Ureter (tissue), 1 donor: ENCODE measurements at regions not wholly inside any gene's neighbourhood (a gene's known extent, or its start where the extent isn't known, plus 50 kb on each side); places are given as distances from the start of the nearest gene placed in this dataset.

ENCODE experiments used
- DNase-seq: peaks from one replicate; pipeline ENCODE4 v3.0.0-alpha.2; 2020; ENCODE audit warnings: low spot score
- donor health status: DM: yes; HTN: yes; CAD: no.

DNA sequence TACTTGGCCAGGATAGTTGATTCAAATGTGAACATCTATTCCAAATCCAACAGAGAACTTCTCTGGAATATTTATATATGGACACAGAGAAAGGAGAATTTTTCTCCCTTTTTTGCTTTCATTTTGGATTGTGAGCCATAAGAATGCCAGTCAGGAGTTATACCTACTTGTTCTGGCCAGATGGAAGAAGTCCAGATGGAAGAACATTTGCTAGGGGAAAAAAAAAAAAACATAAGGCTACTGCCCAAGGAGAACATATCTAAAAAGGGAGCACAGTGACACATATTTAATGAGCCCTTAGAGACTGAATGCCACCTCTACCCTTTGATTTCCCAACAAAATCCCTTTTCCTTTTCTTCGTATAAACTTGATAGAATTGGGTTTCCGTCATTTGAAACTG lies 61.7 kb upstream of the PPP2R2B start:
- no peak for DNase-seq

- no peak for DNase-seq
Measured at GRCh38 chr5:146944019-146944418, 65.5 kb upstream of the PPP2R2B start.

GRCh38 chr5:146944764-146945616 lies 66.4 kb upstream of the PPP2R2B start:
- DNase-seq = no peak

- no peak for DNase-seq
Measured at GRCh38 chr5:146945617-146946084, 67.1 kb upstream of the PPP2R2B start.

DNA sequence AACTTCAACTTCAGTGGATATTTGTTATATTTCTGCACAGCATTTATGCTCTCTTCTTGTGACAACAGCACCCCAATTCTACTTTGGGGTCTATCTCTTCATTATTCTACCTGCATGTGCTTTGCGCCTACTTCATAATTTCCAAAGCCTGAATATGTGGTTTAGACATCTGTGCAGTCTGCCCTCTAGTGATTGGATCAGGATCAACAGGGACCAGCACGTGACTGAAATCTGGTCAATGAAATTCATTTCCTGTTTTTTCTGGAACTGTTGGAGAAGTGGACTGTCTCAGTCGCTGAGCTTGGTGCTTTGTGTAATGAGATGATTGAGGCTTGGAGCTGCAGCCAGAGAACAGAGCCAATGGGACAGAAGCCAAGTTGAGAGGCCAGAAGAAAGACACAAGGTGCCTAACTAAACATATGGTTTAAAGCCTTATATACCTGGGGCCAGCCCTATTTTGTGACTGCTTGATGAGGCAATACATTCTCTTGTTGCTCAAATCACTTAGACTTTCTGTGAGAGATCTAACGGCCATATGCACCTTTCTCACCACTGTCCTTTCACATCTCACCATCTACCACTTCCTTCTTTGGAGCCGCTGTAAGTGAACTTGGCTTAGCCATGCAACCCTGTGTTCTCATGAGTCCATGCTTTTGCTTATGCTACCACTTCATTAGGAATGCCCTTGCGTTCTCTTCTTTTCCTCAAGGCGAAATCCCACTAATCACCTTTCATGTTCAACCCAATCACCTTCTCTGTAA lies 68.8 kb upstream of the PPP2R2B start:
- no peak for DNase-seq

GRCh38 chr5:146948666-146949065 lies 70.1 kb upstream of the PPP2R2B start:
- no peak for DNase-seq

DNA sequence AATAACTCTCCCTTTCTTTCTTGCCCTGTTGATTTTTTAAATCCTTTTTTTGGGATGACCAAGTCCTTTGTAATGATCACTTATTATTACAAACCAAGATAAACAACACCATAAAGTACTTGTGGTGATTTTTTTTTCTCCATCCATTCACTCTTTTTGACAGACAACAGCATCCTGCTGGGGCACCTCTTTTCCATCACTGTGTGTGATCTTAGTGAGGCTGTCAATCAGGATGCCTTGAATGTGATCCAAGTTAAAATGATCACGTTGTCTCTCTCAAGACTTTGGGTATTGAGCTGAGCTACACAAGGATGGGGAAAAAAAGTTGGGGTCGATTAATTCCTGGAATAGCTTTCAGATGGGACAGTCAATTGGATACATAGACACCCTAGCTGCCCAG lies 73.6 kb upstream of the PPP2R2B start:
- no peak for DNase-seq

GRCh38 chr5:146956217-146956616 lies 77.7 kb upstream of the PPP2R2B start:
- no peak for DNase-seq

GRCh38 chr5:146959360-146959759 lies 80.8 kb upstream of the PPP2R2B start:
- DNase-seq = no peak

GRCh38 chr5:146962801-146963355 lies 84.3 kb upstream of the PPP2R2B start:
- no peak for DNase-seq

- peak; percentile 79 for DNase-seq
Measured at GRCh38 chr5:146965761-146966659, 87.5 kb upstream of the PPP2R2B start.

GRCh38 chr5:146967646-146968045 lies 89.1 kb upstream of the PPP2R2B start:
- DNase-seq = no peak

DNA sequence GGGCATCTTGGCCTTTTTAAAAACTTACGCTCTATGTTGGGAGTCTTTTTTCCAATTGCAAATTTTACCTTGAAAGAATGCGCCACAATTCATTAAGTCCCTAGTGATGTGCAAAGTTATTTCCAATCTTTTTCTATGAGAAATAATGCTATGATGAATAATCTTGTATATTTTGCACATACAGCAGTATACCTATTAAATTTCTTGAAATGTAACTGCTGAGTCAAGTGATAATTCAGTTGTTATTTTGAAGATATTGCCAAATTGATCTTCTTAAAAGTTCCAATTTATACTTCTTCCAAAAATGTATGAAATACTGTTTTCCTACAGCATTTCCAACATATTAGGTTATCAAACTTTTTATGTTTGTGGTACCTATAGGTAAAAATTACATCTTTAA lies 92.8 kb upstream of the PPP2R2B start:
- no peak for DNase-seq

DNA sequence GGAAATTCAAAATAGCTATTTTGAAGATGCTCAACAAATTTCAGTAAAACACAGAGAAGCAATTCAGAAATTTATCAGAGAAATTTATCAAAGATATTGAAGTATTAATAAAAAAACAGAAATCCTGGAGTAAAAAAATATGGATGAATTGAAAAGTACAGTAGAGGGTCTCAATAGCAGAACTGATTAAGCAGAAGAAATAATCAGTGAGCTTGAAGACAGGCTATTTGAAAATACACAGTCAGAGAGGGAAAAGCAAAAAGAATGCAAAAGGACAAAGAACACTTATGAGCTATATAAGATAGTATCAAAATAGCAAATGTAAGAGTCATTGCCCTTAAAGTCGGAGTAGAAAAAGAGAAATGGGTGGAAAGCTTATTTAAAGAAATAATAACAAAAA lies 107.9 kb upstream of the PPP2R2B start:
- no peak for DNase-seq

DNA sequence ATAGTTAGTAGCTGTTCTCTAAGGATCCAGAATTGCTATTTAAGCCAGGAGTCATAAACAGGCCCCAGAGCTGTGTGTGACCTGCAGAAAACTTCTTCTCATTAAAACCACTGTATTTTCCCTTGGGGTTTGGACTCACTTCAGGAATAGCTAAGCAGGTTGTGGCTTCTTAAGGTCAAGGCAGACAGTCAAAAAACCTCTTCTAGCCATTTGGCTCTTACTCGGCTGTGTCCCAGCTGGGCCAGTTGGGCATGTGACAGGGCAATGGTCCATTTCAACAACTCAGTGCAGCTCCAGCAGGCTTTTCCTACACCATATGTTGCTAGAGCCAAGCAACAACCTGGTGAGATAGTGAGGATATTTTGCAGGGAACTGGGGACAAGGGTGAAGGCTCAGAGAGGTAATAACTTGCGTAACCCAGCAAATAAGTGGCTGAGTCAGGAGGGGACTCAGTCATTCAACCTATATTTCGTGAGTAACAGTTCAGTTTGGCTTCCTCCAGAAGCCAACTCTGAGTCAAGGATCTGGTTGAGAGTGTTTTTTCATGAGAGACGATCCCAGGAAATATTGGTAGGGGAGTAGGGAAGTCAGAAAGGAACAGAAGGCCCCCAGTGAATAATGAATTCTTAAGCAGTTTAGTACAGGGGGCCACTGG lies 115.4 kb upstream of the PPP2R2B start:
- no peak for DNase-seq

DNA sequence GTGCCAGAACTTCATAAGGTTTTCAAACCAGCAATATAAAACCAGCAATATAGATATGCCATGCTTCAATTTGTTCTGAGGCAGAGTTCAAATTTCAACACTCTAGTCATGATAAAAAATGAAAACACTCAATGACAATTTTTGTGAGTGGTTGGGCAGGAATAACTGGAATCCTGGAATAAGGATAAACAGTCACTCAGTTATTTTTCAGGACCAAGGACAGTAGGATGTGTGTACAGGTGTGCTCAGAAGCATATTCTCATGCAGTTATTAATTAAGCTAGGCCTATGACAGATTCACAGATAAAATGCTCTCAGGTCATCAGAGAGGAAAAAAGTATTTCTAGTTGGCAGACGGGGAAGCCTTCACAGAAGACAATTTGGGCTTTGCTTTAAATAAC lies 117.3 kb upstream of the PPP2R2B start:
- no peak for DNase-seq

- no peak for DNase-seq
Measured at GRCh38 chr5:147015405-147015804, 136.8 kb upstream of the PPP2R2B start.

DNA sequence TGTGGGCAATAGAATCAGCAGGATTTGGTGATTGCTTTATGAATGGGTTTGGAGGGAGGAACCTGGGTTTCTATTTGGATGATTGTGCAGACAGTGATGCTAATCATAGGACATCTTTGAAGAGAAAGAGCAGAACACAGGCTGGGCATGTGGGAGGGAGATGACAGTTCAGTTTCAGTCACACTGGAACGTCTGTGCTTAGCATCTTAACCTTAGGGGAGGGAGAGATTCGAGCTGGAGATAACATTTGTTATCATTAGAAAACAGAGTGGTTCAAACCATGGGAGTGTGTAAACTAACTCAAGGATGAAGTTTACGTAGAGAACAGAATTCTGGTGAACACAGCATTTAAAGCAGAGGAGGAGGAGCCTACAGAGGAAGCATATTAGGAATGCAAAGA lies 138.6 kb upstream of the PPP2R2B start:
- DNase-seq = no peak

DNA sequence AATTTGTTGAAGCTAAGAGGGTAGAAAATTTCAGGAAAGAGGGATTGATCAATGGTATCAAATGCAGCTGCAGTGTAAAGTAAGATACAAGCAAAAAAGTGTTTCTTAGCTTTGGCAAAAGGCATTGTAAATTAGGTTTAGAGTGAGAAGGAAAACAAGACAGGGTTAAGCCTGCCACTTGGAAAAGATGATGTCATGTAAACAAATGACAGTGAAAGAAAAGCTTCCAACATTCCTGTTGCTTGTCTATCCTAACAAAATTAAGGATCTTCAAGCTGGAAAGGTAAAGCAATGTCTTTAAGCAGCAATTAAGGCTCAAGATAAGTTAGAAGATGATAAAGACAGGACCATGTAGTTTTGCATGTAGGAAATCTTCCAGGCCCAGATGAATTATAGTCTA lies 139.1 kb upstream of the PPP2R2B start:
- no peak for DNase-seq

GRCh38 chr5:147018812-147019211 lies 140.3 kb upstream of the PPP2R2B start:
- no peak for DNase-seq

DNA sequence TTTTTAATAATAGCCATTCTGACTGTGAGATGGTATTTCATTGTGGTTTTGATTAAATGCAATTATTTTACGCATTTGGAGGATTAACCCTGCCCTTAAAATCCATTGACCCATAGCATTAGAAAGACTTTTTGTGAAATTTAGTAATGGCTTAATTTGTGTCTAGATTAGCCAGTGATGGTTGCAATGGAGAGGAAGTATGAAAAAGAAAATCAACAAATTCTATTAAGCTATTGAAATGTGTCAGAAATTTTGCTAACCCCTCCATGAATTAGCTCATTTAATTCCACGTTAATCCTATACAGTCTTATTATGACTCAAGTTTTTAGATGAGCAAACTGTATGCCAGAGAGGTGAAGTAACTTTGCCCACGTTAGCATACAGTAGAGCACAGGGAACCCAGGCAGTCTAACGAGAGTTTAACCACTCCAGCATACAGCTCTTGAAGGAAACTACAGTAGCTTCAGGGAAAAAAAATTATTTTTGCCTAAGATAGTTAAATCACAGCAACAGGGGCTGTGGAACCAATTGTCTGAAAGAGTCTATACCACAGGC lies 158.2 kb upstream of the PPP2R2B start:
- DNase-seq = no peak
